Neural progenitor cell (in vitro differentiated cells): ENCODE measurements at regions not wholly inside any gene's neighbourhood (a gene's known extent, or its start where the extent isn't known, plus 50 kb on each side); places are given as distances from the start of the nearest gene placed in this dataset.

Experiments used
- DNase-seq: peaks from one replicate; pipeline ENCODE4 v3.0.0-alpha.2; 2016; ENCODE audit warnings: low spot score
- H2AFZ ChIP-seq: fragments of 200-600 bp; sonication (generic); replicated peaks from 2 replicates; pipeline ENCODE4 v1.6.1; 2016; ENCODE audit warnings: antibody characterized with exemption
- H3F3A ChIP-seq: fragments of 200-600 bp; sonication (generic); 2 replicates; pipeline ENCODE4 v1.6.1; 2016; ENCODE audit warnings: antibody characterized with exemption, low read depth
- H3K27ac ChIP-seq: fragments of 200-600 bp; sonication (generic); 2 replicates; pipeline ENCODE4 v1.5.1; 2016; ENCODE audit warnings: mild to moderate bottlenecking
- H3K27me3 ChIP-seq: fragments of 200-600 bp; sonication (generic); 2 replicates; pipeline ENCODE4 v1.6.1; 2016; ENCODE audit warnings: mild to moderate bottlenecking, moderate library complexity
- H3K36me3 ChIP-seq: fragments of 200-600 bp; sonication (generic); 2 replicates; pipeline ENCODE4 v1.5.1; 2016
- H3K4me1 ChIP-seq: fragments of 200-600 bp; sonication (generic); 2 replicates; pipeline ENCODE4 v1.6.1; 2016; ENCODE audit warnings: mixed run types
- H3K4me2 ChIP-seq: fragments of 200-600 bp; sonication (generic); 2 replicates; pipeline ENCODE4 v1.6.1; 2016
- H3K4me3 ChIP-seq: fragments of 200-600 bp; sonication (generic); 2 replicates; pipeline ENCODE4 v1.5.1; 2016
- H3K79me2 ChIP-seq: fragments of 200-600 bp; sonication (generic); 2 replicates; pipeline ENCODE4 v1.6.1; 2016; ENCODE audit warnings: low read depth
- H3K9ac ChIP-seq: fragments of 200-600 bp; sonication (generic); 2 replicates; pipeline ENCODE4 v1.6.1; 2016
- H3K9me3 ChIP-seq: fragments of 200-600 bp; sonication (generic); 2 replicates; pipeline ENCODE4 v1.5.1; 2016; ENCODE audit warnings: low read depth
- H4K20me1 ChIP-seq: fragments of 200-600 bp; sonication (generic); 2 replicates; pipeline ENCODE4 v1.6.1; 2016; ENCODE audit warnings: low read depth
- H3K27ac Mint-ChIP-seq: 3 replicates; pipeline ENCODE4 v1.8.0; 2021; ENCODE audit warnings: mixed read lengths
- H3K27me3 Mint-ChIP-seq: 2 replicates; pipeline ENCODE4 v1.8.0; 2022; ENCODE audit warnings: low read depth, mild to moderate bottlenecking, inconsistent platforms, moderate library complexity, mixed read lengths; ENCODE audit not compliant: insufficient read depth
- H3K36me3 Mint-ChIP-seq: 3 replicates; pipeline ENCODE4 v1.8.0; 2021; ENCODE audit warnings: mixed read lengths
- H3K4me1 Mint-ChIP-seq: 3 replicates; pipeline ENCODE4 v1.8.0; 2021; ENCODE audit warnings: mixed read lengths
- H3K4me3 Mint-ChIP-seq: 3 replicates; pipeline ENCODE4 v1.8.0; 2021; ENCODE audit warnings: mild to moderate bottlenecking, moderate library complexity, mixed read lengths
- H3K9me3 Mint-ChIP-seq: 3 replicates; pipeline ENCODE4 v1.8.0; 2020; ENCODE audit warnings: mixed read lengths
- CTCF ChIP-seq: fragments of 200-600 bp; sonication (generic); IDR thresholded peaks from 2 replicates; pipeline ENCODE4 v1.5.1; 2017; ENCODE audit warnings: antibody characterized with exemption, mild to moderate bottlenecking
- EZH2 ChIP-seq: fragments of 200-600 bp; sonication (generic); IDR thresholded peaks from 2 replicates; pipeline ENCODE4 v1.6.1; 2017; ENCODE audit warnings: antibody characterized with exemption, mild to moderate bottlenecking, moderate library complexity
- EZH2phosphoT487 ChIP-seq: fragments of 200-600 bp; sonication (generic); IDR thresholded peaks from 2 replicates; pipeline ENCODE4 v1.6.1; 2017; ENCODE audit warnings: antibody characterized with exemption

DNA sequence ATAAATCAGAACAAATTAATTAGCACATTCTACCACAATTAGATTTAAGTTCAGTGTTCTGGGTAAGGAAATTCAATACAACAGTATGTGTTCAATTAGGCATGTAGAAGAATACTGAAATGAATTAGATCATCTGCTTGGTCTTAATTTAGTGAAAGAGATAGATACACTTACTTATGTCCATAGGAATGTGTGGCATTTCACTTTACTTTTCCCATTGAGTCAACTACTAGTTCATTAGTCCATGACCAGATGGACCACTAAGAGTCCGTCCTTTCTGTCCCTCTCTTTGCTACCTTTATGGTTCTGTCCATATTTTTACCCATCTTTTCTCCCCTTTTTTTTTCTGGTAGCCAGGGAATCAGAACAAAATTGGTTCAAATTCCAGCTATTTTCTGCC, 276.9 kb downstream of the OSTF1 start:
- H3K9ac ChIP-seq, result no peak overlapping the region
- no peaks in the 10 kb centered on the region for H3K4me1 ChIP-seq
- H3K4me2 ChIP-seq, result no peak overlapping the region
- Mint-ChIP-seq H3K36me3 (peaks cover 4% of the 10 kb centered on the region), H3K4me1 (no peaks in the 10 kb centered on the region), H3K27me3 (no peaks in the 10 kb centered on the region), H3K27ac (no peak overlapping the region), H3K4me3 (no peak overlapping the region), H3K9me3 (peaks cover 18% of the 10 kb centered on the region)
- no peak overlapping the region for H2AFZ ChIP-seq
- H3K36me3 ChIP-seq, result no peaks in the 10 kb centered on the region
- H3K4me3 ChIP-seq, result no peak overlapping the region
- H3K9me3 ChIP-seq, result no peaks in the 10 kb centered on the region
- no peaks in the 10 kb centered on the region for H4K20me1 ChIP-seq
- no peaks in the 10 kb centered on the region for H3K79me2 ChIP-seq
- H3F3A ChIP-seq, result no peaks in the 10 kb centered on the region
- no peak for DNase-seq
- no peak for TF ChIP-seq EZH2
- no peak for TF ChIP-seq CTCF
- TF ChIP-seq EZH2phosphoT487, result no peak
- no peaks in the 10 kb centered on the region for H3K27me3 ChIP-seq
- H3K27ac ChIP-seq, result no peak overlapping the region

GRCh38 chr9:75369989-75370388, 281.7 kb downstream of the OSTF1 start:
- Mint-ChIP-seq H3K4me1 (no peaks in the 10 kb centered on the region), H3K4me3 (no peak overlapping the region), H3K27ac (no peak overlapping the region), H3K36me3 (no peaks in the 10 kb centered on the region), H3K27me3 (no peaks in the 10 kb centered on the region), H3K9me3 (no peaks in the 10 kb centered on the region)
- H3K79me2 ChIP-seq, result no peaks in the 10 kb centered on the region
- no peaks in the 10 kb centered on the region for H3K36me3 ChIP-seq
- TF ChIP-seq EZH2 (no peak), EZH2phosphoT487 (no peak), CTCF (no peak)
- H2AFZ ChIP-seq, result no peak overlapping the region
- H3K4me3 ChIP-seq, result no peak overlapping the region
- no peak overlapping the region for H3K27ac ChIP-seq
- H3K4me2 ChIP-seq, result no peak overlapping the region
- H3K4me1 ChIP-seq, result no peaks in the 10 kb centered on the region
- H3K9ac ChIP-seq, result no peak overlapping the region
- DNase-seq, result no peak
- no peaks in the 10 kb centered on the region for H4K20me1 ChIP-seq
- H3F3A ChIP-seq, result no peaks in the 10 kb centered on the region
- no peaks in the 10 kb centered on the region for H3K9me3 ChIP-seq
- no peaks in the 10 kb centered on the region for H3K27me3 ChIP-seq

DNA sequence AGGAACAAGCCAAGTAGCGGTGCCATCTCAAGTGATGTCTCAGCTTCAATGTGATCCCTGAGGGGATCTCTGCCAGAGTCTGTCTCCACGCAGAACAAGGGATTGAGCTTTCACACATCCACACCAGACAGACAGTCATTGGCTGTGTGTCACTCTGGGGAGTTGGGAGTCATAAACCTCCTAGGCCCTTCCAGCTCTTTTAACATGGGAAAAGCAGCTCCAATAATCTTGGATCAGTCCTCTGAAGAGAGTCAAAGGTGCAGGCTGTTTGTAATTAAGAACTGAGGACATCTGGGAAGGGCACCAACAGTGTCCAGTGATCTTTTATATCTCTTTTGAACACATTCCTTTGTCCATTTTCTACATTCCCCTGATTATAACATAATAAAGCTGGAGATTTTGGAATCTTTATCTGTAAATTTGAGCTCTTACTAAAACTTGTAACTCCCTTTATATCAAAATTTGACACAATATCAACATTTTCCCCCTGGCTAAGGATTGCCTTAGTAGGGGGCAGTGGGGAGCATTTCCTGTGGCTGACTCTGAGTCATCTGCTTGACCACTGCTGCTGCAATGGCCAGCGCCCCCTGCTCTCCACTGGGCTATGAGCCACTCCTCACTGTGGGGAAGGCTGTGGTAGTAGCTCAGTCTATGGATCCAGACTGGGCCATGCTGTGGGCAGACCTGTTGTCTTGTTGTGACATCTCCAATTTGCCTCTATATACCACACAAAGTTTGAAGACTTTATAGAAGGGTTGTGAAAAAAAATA, 284.4 kb downstream of the OSTF1 start:
- Mint-ChIP-seq H3K4me1 (no peaks in the 10 kb centered on the region), H3K4me3 (no peak overlapping the region), H3K27me3 (no peaks in the 10 kb centered on the region), H3K27ac (no peak overlapping the region), H3K9me3 (peaks cover 2% of the 10 kb centered on the region), H3K36me3 (no peaks in the 10 kb centered on the region)
- Histone ChIP-seq H3K9me3 (no peaks in the 10 kb centered on the region), H3K4me1 (no peaks in the 10 kb centered on the region), H3K9ac (no peak overlapping the region), H4K20me1 (no peaks in the 10 kb centered on the region), H3K79me2 (no peaks in the 10 kb centered on the region), H3K4me2 (no peak overlapping the region), H3K27me3 (no peaks in the 10 kb centered on the region), H3K27ac (no peak overlapping the region), H3K36me3 (no peaks in the 10 kb centered on the region), H3K4me3 (no peak overlapping the region), H2AFZ (no peak overlapping the region), H3F3A (no peaks in the 10 kb centered on the region)
- TF ChIP-seq CTCF (no peak), EZH2 (no peak), EZH2phosphoT487 (no peak)
- no peak for DNase-seq
